NCI-H1092 (cell line): ENCODE measurements at regions not wholly inside any gene's neighbourhood (a gene's known extent, or its start where the extent isn't known, plus 50 kb on each side); places are given as distances from the start of the nearest gene placed in this dataset.
A peak's percentile ranks its signal among the peaks of the same experiment; 100 is the strongest.

Source experiments
- DNase-seq: peaks from one replicate; lab custom pipeline; 2025; lab: John Stamatoyannopoulos, UW

- no peak for DNase-seq
Measured at GRCh38 chr11:112785719-112786118, 175.5 kb upstream of the NCAM1 start.

- DNase-seq = no peak
Measured at GRCh38 chr11:112786196-112786595, 175.0 kb upstream of the NCAM1 start.

DNA sequence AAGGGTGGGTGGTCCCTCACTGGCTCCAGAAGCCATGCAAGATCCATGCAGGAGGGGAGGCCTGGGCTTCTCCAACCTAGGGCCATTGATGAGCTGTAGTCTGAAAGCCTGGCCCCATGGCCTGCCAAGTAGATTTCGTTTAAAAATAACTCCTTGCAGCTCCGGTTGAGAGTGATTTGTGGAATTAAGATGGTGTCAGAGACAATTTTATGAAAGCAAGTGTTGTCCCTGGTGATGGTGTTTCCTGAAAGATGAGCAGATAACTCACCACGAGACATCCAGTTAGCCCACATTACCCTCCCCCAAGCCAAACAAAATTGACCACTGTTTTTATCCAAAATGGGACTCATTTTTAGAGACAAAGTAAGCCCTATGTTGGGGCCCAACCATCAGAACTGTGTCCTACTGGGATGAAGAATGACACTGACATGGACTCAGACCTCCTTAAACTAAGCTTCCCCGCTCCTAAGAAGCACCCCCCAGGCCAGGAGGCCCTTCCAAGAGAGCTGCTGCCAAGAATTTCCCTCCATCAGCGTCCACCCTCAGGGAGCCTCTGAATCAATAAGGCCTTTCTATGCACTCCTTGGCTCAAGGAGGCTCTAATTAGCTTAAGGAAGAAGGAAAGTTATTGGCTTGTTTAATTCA is 174.2 kb upstream of the NCAM1 start:
- no peak for DNase-seq

DNA sequence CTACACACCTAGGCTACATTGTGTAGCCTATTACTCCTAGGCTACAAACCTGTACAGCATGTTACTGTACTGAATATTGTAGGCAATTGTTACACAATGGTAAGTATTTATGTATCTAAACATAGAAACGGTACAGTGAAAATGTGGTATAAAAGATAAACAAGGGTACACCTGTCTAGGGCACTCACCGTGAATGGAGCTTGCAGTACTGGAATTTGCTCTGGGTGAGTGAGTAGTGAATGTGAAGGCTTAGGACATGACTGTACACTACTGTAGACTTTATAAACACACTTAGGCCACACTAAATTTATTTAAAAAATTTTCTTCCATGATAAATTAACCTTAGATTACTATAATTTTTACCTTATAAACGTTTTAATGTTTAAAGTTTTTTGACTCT is 171.7 kb upstream of the NCAM1 start:
- no peak for DNase-seq

- DNase-seq = no peak
Measured at GRCh38 chr11:112790286-112790685, 170.9 kb upstream of the NCAM1 start.

GRCh38 chr11:112792070-112792469 is 169.2 kb upstream of the NCAM1 start:
- DNase-seq = no peak

DNA sequence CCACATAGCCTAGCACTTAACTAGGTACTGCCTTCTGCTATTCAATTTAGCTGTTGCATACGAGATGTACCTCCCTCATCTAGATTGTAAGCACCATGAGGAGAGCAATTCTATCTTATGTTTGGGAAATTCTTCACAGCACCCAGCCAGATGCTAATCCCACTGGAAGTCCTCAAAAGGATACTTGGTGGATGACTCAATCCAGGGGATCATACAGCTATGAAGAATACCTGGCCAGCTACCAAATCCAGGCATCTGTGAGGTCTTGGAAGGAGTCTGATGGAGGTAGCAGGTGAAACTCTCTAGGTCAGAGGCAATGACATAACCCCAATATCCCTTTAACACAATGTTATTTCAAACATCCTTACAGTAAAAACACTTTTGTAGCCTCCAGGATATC is 167.8 kb upstream of the NCAM1 start:
- DNase-seq = no peak

DNA sequence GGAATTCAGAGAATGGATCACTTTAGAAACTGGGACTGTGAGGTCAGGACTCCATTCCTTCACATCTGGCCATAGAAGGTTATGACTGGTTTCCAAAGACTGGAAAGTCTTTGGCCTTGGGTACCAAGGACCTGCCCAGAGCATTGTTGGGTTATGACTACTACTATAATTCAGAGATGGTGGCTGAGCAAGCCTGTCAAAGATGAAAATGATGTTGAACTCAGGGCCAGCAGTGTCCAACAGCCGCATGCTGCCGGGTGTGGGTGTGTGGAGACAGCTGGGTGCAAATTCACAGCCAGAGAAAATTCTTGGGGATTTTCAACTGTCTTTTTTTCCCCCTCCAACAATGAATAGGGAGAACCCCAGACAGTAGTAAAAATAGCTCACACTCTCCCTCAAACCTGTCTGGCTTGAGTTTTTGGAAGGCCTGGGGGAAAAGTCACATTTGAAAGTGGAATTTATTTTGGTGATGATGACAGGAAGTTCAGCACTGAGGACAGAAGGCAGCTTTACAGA is 166.8 kb upstream of the NCAM1 start:
- DNase-seq = no peak

DNA sequence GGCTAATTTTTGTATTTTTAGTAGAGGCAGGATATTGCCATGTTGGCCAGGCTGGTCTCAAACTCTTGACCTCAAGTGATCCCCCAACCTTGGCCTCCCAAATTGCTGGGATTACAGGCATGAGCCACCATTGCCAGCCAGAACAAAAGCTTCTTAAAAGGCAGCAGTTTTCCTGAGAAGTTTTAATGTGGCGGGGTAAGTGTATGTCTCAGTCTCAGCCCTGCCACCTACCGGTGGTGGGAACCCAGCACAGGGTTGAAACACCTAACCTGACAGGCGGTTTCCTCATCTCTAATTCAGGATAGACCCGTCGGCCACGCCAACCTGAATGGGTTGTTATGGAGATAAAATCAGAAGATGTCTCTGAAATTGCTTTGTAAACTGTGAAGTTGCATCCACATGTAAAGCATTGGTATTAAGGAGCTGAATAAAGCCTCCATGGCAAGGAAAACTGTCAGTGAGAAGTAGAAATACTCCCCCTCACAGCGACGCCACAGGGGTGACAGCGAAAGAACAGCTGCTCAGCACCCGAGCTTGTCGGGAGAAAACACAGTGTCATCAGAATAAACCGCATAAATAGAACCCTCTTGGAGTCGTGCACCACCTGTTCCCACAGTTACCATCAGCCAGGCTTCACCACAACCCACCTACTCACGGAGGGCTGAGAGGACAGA is 165.9 kb upstream of the NCAM1 start:
- DNase-seq = no peak

- peak; percentile 49 for DNase-seq
Measured at GRCh38 chr11:112795911-112796649, 165.1 kb upstream of the NCAM1 start.

DNA sequence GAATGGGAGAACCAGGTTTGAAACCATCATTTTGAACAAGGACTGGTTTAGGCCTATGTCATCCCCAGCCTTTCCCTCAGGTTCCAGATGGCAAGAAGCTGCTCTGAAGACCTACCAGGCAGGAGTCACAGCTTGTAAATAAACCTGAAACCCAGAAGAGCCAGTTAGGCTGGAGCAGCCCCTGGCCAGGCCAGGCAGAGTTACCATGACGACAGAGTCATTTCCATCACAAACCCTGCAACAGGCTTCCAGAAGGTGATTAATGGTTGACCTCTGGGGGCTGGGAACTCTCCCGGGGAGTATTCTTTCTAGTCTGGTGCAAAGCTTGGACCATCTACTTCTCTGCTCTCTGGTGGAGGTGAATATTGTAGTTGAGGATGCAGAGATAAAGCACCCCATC is 164.1 kb upstream of the NCAM1 start:
- DNase-seq = no peak

DNA sequence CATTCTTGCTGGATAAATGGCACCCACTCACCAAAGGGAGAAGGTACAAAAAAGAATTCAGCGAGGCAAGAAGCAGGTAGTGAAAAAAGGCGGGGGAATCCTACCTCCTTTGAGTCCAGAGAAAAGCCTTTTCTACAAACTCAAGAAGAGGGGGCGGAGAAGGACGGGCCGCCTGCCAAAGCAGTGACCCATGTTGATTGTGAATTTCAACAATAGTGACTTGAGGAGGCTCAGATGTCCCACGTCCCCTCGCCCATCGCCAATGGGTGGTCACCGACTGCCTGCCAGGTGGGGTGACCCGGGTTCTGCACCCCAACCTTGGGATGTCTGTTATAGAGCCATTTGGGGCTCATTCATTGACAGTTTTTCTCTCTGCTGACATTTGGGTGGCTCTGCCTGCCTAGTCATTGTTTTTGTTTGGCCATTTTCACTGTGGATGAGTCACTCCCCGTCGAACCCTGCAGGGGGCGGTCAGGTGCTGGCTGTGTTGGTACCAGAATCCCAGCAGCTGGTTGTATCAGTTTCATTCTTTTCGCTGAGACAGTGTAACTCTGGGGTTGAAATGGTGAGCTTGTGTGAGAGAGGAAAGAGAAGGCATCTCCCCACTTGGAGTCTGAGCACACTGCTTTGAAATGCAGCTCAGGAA is 163.4 kb upstream of the NCAM1 start:
- DNase-seq = no peak

DNA sequence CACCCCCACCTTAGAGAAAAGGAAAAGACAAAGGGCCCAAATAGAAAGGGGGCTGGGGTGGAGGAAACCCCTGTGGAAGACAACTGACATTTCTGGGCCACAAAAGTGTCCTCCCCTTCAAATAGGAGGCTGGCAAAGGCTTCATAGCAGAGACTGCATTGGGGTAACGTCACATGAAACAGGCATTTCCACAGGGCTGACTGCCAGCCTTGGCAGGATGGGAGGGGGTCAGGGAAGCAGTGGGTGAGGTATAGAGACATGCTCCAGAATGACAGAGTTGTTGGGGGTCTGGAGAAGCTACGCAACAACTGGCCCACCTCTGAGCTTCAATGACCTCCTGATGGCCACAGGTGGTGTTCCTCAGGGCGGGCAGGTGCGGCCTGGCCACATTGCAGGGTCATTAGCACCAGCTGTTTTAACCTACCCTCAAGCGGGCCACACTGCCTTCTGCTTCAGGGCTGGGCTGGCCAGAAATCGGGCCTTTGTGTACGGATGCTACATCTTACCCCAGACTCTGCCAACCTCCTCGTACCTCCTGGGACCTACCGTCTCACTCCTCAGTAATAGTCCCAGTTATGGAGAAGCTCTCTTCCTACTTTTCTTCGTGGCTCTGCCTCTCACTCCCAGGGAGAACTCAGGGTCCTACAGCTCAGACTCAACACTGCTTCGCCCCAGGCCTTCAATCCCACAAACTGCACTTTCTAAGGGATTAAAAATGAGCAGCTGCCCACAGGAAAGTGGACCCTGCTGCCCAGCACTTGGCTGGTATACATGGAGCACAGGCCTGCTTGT is 160.0 kb upstream of the NCAM1 start:
- no peak for DNase-seq

DNA sequence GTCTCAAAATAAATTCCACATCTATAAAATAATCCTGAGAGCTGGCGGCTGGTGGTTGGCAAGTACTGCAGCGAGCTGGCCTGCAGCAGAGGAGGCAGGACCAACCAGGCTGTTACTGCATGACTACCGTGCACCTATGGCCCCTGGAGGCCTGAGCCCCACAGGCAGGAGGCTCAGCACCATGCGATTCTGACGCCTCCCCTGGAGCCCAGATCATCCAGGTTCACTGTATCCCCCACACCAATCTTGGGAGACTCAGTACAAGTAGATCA is 159.5 kb upstream of the NCAM1 start:
- no peak for DNase-seq

- no peak for DNase-seq
Measured at GRCh38 chr11:112805658-112806057, 155.6 kb upstream of the NCAM1 start.

- no peak for DNase-seq
Measured at GRCh38 chr11:112806256-112806655, 155.0 kb upstream of the NCAM1 start.

GRCh38 chr11:112806876-112807275 is 154.3 kb upstream of the NCAM1 start:
- DNase-seq = peak; percentile 58

- no peak for DNase-seq
Measured at GRCh38 chr11:112809429-112809828, 151.8 kb upstream of the NCAM1 start.

DNA sequence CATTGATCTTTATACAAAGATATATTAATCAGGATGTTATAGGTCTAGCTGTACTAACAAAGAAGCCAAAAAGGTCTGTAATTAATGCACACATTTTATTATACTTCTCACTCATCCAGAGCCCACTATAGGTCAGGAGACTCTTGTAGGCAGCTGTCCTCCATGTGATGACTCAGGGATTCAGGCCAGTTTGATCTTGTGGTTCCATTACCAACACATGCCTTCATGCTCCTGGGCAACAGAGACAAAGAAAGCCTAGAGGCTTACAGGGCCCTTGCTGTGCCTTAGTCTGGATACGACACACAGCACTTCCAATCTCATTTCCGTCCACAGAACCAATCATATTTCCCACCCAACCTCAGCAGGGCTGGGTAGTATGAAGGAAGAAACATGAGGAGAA is 150.3 kb upstream of the NCAM1 start:
- DNase-seq = no peak

DNA sequence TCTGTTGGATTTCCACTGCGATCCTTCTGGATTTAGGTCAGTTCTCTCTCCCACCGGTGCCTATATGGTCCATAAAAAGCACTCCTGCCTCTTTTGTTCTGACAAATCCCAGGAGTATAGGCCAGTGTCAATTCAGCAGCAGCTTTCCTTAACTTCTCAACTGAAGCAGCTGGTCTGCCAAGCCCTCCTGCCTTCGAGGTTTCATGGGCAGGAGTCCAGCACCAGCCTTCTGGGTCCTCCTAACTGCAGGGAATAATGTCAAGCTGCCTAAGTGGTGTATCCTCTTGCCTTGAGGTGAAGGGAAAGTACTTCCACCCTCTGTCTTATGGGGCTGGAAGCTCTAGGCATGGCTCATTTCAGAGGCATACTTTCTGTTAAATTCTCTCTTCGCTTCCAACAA is 149.4 kb upstream of the NCAM1 start:
- peak; percentile 55 for DNase-seq

- DNase-seq = no peak
Measured at GRCh38 chr11:112812729-112813128, 148.5 kb upstream of the NCAM1 start.

GRCh38 chr11:112814168-112814567 is 147.1 kb upstream of the NCAM1 start:
- no peak for DNase-seq
